GM12874 (cell line): ENCODE measurements at regions not wholly inside any gene's neighbourhood (a gene's known extent, or its start where the extent isn't known, plus 50 kb on each side); places are given as distances from the start of the nearest gene placed in this dataset.

ENCODE experiments used
- CTCF ChIP-seq: IDR thresholded peaks from 2 replicates; pipeline ENCODE4 v1.5.1; 2011; ENCODE audit warnings: low read depth, mild to moderate bottlenecking, control low read depth, low read length, moderate library complexity; ENCODE audit not compliant: insufficient read depth

GRCh38 chr6:144646093-144647056 is 361.2 kb downstream of the UTRN start:
- no peak for TF ChIP-seq CTCF

- TF ChIP-seq CTCF = no peak
Observed at GRCh38 chr6:144647406-144647964, 362.4 kb downstream of the UTRN start.

- no peak for TF ChIP-seq CTCF
Observed at GRCh38 chr6:144647971-144648651, 363.0 kb downstream of the UTRN start.

- TF ChIP-seq CTCF = no peak
Observed at GRCh38 chr6:144649085-144649484, 363.9 kb downstream of the UTRN start.

GRCh38 chr6:144651234-144651633 is 366.1 kb downstream of the UTRN start:
- no peak for TF ChIP-seq CTCF

- TF ChIP-seq CTCF = no peak
Observed at GRCh38 chr6:144652292-144652891, 367.3 kb downstream of the UTRN start.
